ENCODE measurements at regions not wholly inside any gene's neighbourhood (a gene's known extent, or its start where the extent isn't known, plus 50 kb on each side); places are given as distances from the start of the nearest gene placed in this dataset.

GRCh38 chr1:232389744-232390143 lies 240.2 kb downstream of the SIPA1L2 start:
- no peak for TF ChIP-seq PAX5 (IDR thresholded peaks at IDR 0.05; ENCODE audit: insufficient read depth, low read length, severe bottlenecking)
- TF ChIP-seq POLR2AphosphoS5 (IDR thresholded peaks at IDR 0.05; ENCODE audit: low read depth, low read length) = no peak
- TF ChIP-seq SPI1 (IDR thresholded peaks at IDR 0.05; ENCODE audit: low read depth, low read length) = no peak
- no peak for TF ChIP-seq TAF1 (IDR thresholded peaks at IDR 0.05; ENCODE audit: low read depth, low read length)
- TF ChIP-seq POLR2A (IDR thresholded peaks at IDR 0.05; ENCODE audit: low read depth, low read length) = no peak
- TF ChIP-seq POU2F2 (IDR thresholded peaks at IDR 0.05; ENCODE audit: low read depth, low read length) = no peak
- no peak for DNase-seq (ENCODE audit: insufficient read length, low spot score)
- FAIRE-seq = no peak

GRCh38 chr1:232388363-232388762 lies 241.6 kb downstream of the SIPA1L2 start:
- FAIRE-seq = no peak
- TF ChIP-seq POLR2AphosphoS5 (IDR thresholded peaks at IDR 0.05; ENCODE audit: low read depth, low read length) = no peak
- no peak for DNase-seq (ENCODE audit: insufficient read length, low spot score)

DNA sequence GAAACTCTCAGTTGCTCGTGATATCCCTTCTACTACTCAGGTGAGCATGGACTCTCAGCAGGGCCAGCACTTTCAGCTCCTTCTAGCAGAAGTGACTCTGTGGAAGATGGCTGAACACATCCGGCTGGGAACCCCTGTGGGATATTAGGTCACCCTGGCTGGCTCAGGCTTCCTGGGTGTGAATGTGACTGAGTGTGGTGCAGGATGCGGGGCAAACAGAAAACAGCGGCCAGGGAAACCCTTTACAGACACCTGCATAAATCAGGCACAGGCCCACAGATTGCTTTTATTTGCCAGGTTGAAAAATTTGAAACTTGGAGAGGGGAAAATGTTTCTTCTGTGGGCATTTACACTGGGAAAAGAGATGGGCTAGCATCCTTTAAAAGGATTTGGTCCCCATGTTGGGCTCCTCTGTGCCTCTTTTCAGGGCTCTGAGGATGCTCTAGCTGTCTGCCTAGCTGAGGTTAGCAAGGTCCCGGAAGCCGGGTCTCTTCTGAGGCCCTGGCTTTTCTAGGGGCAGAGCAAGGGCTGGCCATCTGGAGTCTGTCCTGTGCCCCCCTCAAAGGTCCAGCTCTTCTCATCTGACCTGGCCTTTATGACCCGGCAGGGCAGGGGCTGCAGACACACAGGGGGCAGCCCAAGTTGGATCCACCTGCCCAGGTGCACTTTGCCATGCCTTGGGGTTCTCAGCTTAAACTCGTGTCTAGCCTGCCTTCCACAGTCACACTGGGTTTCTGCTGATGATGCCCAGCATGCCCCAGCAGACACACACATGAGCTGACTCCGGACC lies 243.0 kb downstream of the SIPA1L2 start:
- FAIRE-seq = no peak

GRCh38 chr1:232386294-232386693 lies 243.6 kb downstream of the SIPA1L2 start:
- TF ChIP-seq POU2F2 (IDR thresholded peaks at IDR 0.05; ENCODE audit: low read depth, low read length) (no peak), POLR2AphosphoS5 (IDR thresholded peaks at IDR 0.05; ENCODE audit: low read depth, low read length) (no peak), POLR2A (IDR thresholded peaks at IDR 0.05; ENCODE audit: low read depth, low read length) (no peak), PAX5 (IDR thresholded peaks at IDR 0.05; ENCODE audit: insufficient read depth, low read length, severe bottlenecking) (no peak), TAF1 (IDR thresholded peaks at IDR 0.05; ENCODE audit: low read depth, low read length) (no peak), SPI1 (IDR thresholded peaks at IDR 0.05; ENCODE audit: low read depth, low read length) (no peak)
- no peak for FAIRE-seq

More for the DNA sequence above, 243.0 kb downstream of the SIPA1L2 start:
- TF ChIP-seq POLR2A (IDR thresholded peaks at IDR 0.05; ENCODE audit: low read depth, low read length) = no peak
- no peak for TF ChIP-seq PAX5 (IDR thresholded peaks at IDR 0.05; ENCODE audit: insufficient read depth, low read length, severe bottlenecking)
- no peak for TF ChIP-seq SPI1 (IDR thresholded peaks at IDR 0.05; ENCODE audit: low read depth, low read length)
- TF ChIP-seq POU2F2 (IDR thresholded peaks at IDR 0.05; ENCODE audit: low read depth, low read length) = no peak
- TF ChIP-seq TAF1 (IDR thresholded peaks at IDR 0.05; ENCODE audit: low read depth, low read length) = no peak
- TF ChIP-seq POLR2AphosphoS5 (IDR thresholded peaks at IDR 0.05; ENCODE audit: low read depth, low read length) = no peak
- no peak for DNase-seq (ENCODE audit: insufficient read length, low spot score)

DNA sequence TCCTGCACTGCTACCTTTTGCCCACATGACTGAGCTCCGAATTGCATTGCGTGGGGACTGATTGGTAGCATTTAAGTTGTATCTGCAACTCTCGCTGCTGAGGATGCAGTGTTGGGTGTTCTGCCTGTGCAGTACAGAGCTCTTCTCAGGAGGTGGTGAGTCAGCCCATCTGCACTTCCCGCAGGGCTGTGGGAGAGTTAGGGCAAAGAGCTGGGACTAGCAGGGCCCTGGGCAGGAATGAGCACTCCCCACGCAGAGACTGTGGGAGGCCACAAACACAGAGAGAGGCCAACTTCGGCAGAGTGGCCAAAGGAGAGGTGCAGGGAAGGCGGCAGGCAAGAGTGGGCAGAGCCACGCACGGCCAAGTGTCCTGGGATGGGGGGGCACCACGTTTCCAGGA lies 244.7 kb downstream of the SIPA1L2 start:
- no peak for FAIRE-seq

More at GRCh38 chr1:232386294-232386693, 243.6 kb downstream of the SIPA1L2 start:
- DNase-seq (ENCODE audit: insufficient read length, low spot score) = no peak

GRCh38 chr1:232384171-232384883 lies 245.6 kb downstream of the SIPA1L2 start:
- no peak for DNase-seq (ENCODE audit: insufficient read length, low spot score)
- no peak for FAIRE-seq
- TF ChIP-seq POLR2A (IDR thresholded peaks at IDR 0.05; ENCODE audit: low read depth, low read length) (no peak), POLR2AphosphoS5 (IDR thresholded peaks at IDR 0.05; ENCODE audit: low read depth, low read length) (no peak), TAF1 (IDR thresholded peaks at IDR 0.05; ENCODE audit: low read depth, low read length) (no peak), PAX5 (IDR thresholded peaks at IDR 0.05; ENCODE audit: insufficient read depth, low read length, severe bottlenecking) (no peak), SPI1 (IDR thresholded peaks at IDR 0.05; ENCODE audit: low read depth, low read length) (no peak), POU2F2 (IDR thresholded peaks at IDR 0.05; ENCODE audit: low read depth, low read length) (no peak)

More for the DNA sequence above, 244.7 kb downstream of the SIPA1L2 start:
- no peak for DNase-seq (ENCODE audit: insufficient read length, low spot score)
- TF ChIP-seq PAX5 (IDR thresholded peaks at IDR 0.05; ENCODE audit: insufficient read depth, low read length, severe bottlenecking) (no peak), POU2F2 (IDR thresholded peaks at IDR 0.05; ENCODE audit: low read depth, low read length) (no peak), POLR2AphosphoS5 (IDR thresholded peaks at IDR 0.05; ENCODE audit: low read depth, low read length) (no peak), SPI1 (IDR thresholded peaks at IDR 0.05; ENCODE audit: low read depth, low read length) (no peak), POLR2A (IDR thresholded peaks at IDR 0.05; ENCODE audit: low read depth, low read length) (no peak), TAF1 (IDR thresholded peaks at IDR 0.05; ENCODE audit: low read depth, low read length) (no peak)

DNA sequence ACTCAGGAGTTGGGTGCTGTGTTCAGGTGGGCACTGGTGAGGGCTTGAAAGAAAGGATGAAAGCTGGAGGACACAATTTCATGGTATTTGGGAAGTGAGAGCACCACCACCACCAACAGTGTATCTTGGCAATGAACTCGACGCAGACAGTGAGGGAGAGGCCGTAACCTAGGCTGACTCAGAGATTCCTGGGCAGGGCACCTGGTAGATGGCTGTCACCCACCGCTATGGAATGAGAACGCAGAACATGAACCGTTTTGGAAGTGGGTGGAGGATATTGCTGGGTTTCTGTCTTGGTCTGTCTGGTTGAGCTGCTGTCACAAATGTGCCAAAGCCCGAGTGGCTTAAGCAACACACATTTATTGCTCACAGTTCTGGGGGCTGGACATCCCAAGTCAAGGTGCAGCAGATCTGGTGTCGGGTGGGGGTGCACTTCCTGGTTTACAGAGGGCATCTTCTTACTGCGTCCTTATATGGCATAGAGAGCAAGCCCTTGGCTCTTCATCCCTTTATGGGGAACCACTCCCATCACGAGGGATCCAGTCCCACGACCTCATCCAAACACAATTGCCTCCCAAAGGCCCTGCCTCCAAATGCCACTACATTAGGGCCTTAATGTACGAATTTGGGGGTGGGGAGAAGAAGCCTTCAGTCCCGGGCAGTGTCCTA lies 246.3 kb downstream of the SIPA1L2 start:
- FAIRE-seq (no peak), DNase-seq (ENCODE audit: insufficient read length, low spot score) (no peak)

DNA sequence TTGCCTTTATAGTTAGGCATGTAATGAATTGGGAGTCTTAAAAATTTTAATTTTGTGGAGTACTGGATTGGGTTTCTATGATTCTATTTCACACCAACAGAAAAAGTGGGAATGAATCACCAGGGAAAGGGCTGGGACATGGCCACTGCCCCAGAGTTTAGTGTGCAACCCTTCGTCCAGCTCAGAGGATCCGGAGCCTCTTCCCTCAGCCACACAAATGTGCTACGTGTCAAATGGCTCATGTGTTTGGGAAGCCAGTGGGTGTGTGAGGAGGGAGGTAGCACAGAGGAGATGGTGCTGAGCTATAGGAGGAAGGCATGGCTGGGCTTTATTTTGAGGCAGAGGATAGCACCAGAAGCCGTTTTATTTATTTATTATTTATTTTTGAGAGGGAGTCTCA lies 247.3 kb downstream of the SIPA1L2 start:
- no peak for TF ChIP-seq POLR2A (IDR thresholded peaks at IDR 0.05; ENCODE audit: low read depth, low read length)
- FAIRE-seq (no peak), DNase-seq (ENCODE audit: insufficient read length, low spot score) (no peak)

More for the DNA sequence above, 246.3 kb downstream of the SIPA1L2 start:
- TF ChIP-seq POU2F2 (IDR thresholded peaks at IDR 0.05; ENCODE audit: low read depth, low read length) (no peak), SPI1 (IDR thresholded peaks at IDR 0.05; ENCODE audit: low read depth, low read length) (no peak), POLR2AphosphoS5 (IDR thresholded peaks at IDR 0.05; ENCODE audit: low read depth, low read length) (no peak), TAF1 (IDR thresholded peaks at IDR 0.05; ENCODE audit: low read depth, low read length) (no peak)

DNA sequence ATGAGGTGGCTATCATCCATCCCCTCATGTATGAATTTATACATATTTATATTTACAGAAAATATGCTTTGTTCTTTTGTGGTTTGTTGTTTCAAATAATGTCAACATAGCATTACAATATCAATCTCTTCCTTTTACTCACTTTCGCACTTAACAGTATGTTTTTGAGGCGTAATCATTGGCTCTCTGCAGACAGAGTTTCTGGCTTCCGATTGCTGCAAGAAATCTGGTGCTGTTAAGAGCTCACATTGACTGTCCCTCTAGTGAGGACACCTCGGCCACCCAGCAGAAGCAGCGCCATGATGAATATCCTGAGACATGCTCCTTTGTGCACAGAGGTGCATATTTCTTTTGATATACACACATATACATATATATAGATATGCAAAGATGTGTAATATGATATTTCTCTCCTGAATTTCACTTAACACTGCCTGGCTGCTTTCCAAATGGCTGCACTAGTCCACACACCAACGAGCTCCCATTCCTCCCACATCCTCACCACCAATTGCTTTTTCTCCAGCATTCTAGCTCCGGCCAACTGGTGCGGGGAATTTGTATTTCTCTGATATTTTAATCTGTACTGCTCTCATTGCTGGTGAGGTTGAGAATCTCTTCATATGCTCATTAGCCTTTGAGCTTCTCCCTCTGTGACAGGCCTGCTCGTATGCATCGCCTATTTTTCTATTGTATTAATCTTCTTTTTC lies 248.4 kb downstream of the SIPA1L2 start:
- TF ChIP-seq POU2F2 (IDR thresholded peaks at IDR 0.05; ENCODE audit: low read depth, low read length) (no peak), TAF1 (IDR thresholded peaks at IDR 0.05; ENCODE audit: low read depth, low read length) (no peak), SPI1 (IDR thresholded peaks at IDR 0.05; ENCODE audit: low read depth, low read length) (no peak), PAX5 (IDR thresholded peaks at IDR 0.05; ENCODE audit: insufficient read depth, low read length, severe bottlenecking) (no peak), POLR2A (IDR thresholded peaks at IDR 0.05; ENCODE audit: low read depth, low read length) (no peak), POLR2AphosphoS5 (IDR thresholded peaks at IDR 0.05; ENCODE audit: low read depth, low read length) (no peak)
- no peak for FAIRE-seq
- DNase-seq (ENCODE audit: insufficient read length, low spot score) = no peak
